Fibroblast of pulmonary artery (primary cell): ENCODE measurements at regions not wholly inside any gene's neighbourhood (a gene's known extent, or its start where the extent isn't known, plus 50 kb on each side); places are given as distances from the start of the nearest gene placed in this dataset.
A peak's percentile ranks its signal among the peaks of the same experiment; 100 is the strongest.

Source experiments
- DNase-seq: peaks from one replicate; pipeline ENCODE4 v3.0.0-alpha.2; 2010; ENCODE audit warnings: low read depth
- H3K4me3 ChIP-seq: replicated peaks from 2 replicates; pipeline ENCODE4 v1.5.1; 2011; ENCODE audit warnings: low read depth, mild to moderate bottlenecking, control low read depth, low read length, moderate library complexity
- TF ChIP-seq, protein P1 (sequence below): IDR thresholded peaks from 2 replicates; pipeline ENCODE4 v1.5.1; 2011; ENCODE audit warnings: mild to moderate bottlenecking, control low read depth, low read length, inconsistent platforms; ENCODE audit errors: missing control alignments

DNA sequence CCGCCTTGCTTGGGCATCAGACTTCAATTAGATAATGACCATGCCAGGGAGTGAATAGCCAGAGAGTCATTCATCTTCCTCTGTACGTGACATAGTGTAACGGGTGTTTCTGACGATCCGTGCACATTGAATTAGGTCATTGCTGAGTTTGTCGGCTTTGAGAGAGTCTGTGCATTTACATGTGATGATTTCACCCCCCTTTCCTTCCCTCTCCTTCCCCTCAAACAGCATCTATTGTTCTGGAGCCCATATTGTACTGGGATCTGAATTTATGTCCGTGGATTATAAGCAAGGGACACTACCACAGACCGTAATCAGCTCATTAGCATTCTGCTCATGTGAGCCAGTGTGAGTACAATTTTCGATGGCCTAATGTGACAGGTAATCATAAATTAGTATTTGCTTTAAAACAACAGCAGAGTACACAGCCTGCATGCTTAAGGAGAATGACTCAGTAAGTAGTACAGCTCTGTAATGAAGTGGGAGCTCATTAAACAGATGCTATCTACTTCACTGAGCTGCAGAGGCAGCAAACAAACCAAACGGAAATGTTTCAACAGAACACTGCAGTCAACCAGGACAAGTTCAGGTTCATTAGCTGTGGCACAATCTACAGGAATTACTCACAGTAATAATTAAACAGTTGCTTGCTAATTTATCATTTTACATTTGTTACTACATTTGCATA is 302.1 kb downstream of the CSNK1G3 start:
- TF ChIP-seq, protein P1, sequence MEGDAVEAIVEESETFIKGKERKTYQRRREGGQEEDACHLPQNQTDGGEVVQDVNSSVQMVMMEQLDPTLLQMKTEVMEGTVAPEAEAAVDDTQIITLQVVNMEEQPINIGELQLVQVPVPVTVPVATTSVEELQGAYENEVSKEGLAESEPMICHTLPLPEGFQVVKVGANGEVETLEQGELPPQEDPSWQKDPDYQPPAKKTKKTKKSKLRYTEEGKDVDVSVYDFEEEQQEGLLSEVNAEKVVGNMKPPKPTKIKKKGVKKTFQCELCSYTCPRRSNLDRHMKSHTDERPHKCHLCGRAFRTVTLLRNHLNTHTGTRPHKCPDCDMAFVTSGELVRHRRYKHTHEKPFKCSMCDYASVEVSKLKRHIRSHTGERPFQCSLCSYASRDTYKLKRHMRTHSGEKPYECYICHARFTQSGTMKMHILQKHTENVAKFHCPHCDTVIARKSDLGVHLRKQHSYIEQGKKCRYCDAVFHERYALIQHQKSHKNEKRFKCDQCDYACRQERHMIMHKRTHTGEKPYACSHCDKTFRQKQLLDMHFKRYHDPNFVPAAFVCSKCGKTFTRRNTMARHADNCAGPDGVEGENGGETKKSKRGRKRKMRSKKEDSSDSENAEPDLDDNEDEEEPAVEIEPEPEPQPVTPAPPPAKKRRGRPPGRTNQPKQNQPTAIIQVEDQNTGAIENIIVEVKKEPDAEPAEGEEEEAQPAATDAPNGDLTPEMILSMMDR: no peak
- DNase-seq: peak; percentile 31
- H3K4me3 ChIP-seq: no peak overlapping the region

- DNase-seq: no peak
- no peak overlapping the region for H3K4me3 ChIP-seq
- TF ChIP-seq, protein P1: no peak
Observed at GRCh38 chr5:123813264-123813663, 301.3 kb downstream of the CSNK1G3 start.

DNA sequence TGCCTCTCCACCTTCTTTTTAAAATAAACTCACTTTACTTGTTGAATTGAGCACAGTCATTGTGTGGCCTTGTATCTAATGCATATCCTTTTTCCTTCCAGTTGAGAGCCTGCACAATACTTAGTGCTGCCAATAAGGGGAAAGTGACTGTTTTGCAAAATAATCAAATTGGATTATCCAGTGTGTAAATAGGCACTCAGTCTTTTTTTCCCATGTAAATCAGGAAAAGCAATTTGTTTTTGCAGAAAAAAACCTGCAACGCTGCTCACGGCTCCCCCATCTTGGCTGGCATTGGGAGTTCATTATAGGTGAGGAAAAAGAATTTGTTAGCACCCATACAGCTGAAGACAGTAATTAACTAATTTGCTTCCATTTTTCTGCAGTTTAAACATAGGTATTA is 299.9 kb downstream of the CSNK1G3 start:
- no peak overlapping the region for H3K4me3 ChIP-seq
- TF ChIP-seq, protein P1: no peak
- no peak for DNase-seq

DNA sequence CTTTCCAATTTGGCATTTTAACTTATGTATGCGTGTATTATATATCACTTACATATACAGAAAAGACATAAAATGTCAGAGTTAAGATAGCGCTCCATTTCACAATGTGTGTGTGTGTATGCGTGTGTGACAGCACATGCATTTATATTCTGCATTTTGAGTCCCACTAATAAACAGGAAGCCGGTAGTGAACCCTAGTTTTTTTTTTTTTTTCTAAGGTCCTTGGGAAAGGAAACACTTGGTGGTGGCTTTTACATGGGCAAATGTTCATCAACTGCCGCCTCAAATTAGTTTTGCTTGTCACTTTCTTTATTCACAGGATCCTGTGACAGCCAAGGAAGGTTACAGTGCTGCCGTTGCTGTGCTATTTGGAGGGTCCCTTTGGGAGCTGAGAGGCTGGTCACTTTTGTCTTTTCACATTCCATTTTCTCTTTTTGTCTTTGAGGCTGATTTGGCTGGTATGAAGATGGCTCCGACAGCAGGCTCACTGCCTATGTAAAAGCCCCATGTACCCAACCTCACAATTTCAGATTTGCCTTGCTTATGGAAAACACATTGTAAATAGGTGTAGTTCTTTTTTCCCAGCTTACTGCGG is 298.9 kb downstream of the CSNK1G3 start:
- TF ChIP-seq, protein P1: no peak
- H3K4me3 ChIP-seq: no peak overlapping the region
- DNase-seq: no peak

DNA sequence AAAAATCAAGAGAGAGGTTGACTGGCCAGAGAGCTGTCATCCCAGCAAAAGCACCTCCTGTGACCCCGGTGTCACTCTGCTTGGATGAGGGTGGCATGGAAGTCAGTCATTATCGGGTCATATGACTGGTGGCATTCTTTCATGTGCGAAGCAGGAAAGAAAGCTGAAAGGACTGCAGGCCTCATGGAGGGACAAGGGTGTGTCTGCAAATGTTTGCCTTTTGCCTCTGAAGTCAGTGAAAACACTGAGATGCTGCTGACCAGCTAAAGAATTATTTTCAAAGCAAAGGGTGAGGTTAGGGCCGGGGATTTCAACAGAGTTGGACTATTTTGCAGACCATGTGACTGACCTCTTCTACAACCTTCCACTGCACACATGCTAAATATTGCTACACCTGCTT is 298.3 kb downstream of the CSNK1G3 start:
- DNase-seq: no peak
- H3K4me3 ChIP-seq: no peak overlapping the region
- TF ChIP-seq, protein P1: no peak

GRCh38 chr5:123809594-123810221 is 297.7 kb downstream of the CSNK1G3 start:
- no peak overlapping the region for H3K4me3 ChIP-seq
- DNase-seq: no peak
- TF ChIP-seq, protein P1: no peak
